ENCODE measurements at regions not wholly inside any gene's neighbourhood (a gene's known extent, or its start where the extent isn't known, plus 50 kb on each side); places are given as distances from the start of the nearest gene placed in this dataset.

DNA sequence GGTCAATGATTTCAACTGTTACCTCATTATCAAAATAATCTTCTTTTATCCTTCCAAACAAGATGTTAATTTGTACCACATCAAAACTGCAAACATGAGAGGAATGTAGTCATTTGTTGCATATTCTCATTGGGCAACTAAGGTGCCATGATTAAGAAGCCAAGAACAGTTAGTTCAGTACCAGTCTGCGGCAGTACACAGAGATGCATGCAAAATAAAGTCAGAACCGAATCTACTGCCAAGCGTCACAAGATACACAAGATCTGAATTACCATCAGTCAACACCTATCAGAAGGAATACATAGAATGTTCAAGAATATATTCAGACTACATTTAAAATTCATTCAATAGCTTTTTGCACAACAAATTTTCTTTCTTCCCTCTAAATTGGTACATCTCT lies 127.6 kb upstream of the SPATA12 start:
- TF ChIP-seq CTCF (IDR thresholded peaks at IDR 0.05) = no peak
- no peak for TF ChIP-seq POLR2AphosphoS5 (IDR thresholded peaks at IDR 0.05)

All from prostate gland (tissue), 2 donors.